Inferior parietal cortex (tissue), 1 donor: ENCODE measurements at regions not wholly inside any gene's neighbourhood (a gene's known extent, or its start where the extent isn't known, plus 50 kb on each side); places are given as distances from the start of the nearest gene placed in this dataset.

Experiments
- DNase-seq: peaks from one replicate; pipeline ENCODE4 v3.0.0-alpha.2; 2016; ENCODE audit errors: extremely low spot score

DNA sequence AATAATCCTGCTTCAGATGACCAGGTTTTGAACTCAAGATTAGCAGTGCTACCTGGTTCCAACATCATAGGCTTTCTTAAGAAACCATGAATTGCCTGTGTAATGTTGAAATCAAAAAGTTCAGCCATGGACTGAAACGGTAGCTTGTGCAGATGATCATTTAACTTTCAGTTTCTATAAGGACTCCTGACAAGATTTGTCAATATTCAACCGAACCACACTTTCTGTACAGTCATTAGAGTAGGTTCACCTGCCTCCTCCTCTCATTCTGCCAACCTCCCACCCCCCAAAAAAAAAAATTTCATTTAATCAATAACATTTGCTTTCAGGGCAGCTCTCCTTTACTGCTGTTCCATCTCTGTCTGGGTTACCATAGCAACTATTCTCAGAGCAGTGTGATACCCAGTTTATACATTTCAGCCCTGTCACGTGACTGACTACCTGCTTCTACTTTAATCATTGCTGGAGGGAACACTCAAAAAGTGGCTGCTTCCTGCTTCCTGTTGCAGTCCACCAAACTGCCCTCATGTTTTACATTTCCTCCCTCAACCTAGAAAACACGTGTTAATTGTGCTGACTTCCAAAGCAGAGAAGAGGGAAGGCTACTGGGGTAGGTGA lies 275.5 kb downstream of the SS18 start:
- DNase-seq = peak; percentile 19

DNA sequence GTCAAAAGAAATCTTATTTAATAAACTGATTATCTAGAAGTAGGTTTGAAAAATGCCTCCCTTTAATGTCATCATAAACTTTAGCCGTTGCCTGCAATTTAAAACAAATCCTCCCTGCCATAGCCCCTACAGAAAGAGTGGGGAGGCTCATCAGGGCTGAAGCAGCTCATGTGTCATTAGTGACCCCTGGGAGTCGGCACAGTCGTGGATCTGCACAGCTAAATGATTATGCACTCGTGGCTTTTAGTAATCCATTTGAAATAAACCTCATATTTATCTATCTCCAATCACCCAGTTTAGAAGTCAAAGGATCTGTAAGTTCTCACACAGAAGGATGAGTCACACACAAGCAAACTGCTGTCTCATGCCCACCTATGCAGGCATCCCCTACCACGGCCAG lies 277.3 kb downstream of the SS18 start:
- no peak for DNase-seq

DNA sequence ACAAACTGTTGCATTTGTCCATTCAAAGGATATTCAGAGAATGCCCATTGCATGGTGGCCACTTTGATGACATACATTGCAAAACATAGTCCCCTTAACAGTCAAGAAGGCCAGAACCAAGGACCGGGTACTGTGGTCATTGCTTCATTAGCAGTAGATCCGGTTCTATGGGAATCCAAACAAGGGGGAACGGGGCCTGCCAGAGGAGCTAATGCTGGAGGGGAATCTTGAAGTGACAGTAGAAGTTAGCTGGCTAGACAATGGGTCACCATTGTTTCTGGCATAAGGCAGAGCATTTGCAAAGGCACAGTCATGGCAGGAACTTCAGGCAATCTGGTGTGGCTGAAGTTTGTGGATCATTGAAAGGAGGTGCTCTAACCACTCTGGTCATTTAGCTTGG lies 279.7 kb downstream of the SS18 start:
- DNase-seq = no peak

DNA sequence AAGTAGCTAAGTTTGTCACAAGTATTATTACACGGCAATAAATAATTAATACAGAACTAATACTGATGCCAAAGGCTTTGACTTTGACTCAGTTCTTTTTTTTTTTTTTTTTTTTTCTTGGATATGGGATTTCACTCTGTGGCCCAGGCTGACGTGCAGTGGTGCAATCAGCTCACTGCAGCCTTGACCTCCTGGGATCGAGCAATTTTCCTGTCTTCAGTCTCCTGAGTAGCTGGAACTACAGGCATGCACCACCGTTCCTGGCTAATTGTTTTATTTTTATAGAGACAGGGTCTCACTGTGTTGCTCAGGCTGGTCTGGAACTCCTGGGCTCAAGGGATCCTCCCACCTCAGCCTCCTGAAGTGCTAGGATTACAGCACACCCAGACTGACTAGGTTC lies 284.5 kb downstream of the SS18 start:
- DNase-seq = no peak

DNA sequence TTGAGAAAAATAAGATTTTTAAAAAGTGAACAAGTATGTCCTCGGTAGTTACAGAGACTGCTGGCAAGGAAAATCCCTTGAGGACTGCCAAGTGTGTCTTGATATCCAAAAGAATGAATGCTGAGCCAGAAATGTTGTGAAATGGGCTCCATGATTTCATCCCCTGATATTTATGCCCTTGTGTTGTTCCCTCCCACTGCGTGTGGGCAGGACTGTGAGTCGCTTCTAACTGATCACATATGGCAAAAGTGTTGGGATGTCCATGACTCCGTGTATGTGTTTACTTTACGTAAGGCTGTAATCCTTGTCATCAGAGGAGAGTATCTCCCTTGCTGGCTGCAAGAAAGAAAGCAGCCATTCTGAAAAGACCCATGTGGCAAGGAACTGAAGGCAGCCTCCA lies 285.1 kb downstream of the SS18 start:
- DNase-seq = peak; percentile 45

DNA sequence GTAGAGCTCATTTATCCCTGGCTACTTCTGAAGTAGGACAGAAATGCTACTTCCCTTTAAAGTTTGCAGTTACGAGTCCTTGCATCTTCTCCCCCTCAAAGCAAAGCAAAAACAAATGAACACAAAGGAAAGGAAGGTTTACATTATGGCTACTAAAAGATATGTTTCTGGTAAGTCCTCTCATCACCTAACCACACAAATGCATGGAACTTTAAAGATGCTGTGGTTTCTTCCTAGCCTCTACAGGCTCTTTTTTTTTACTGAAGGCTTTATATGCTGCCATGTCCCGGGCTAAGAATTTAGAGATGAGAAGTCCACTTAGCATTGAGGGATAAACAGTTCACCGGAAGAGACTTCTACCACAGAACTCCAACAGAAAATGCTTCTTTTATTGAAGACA lies 291.2 kb downstream of the SS18 start:
- DNase-seq = no peak

DNA sequence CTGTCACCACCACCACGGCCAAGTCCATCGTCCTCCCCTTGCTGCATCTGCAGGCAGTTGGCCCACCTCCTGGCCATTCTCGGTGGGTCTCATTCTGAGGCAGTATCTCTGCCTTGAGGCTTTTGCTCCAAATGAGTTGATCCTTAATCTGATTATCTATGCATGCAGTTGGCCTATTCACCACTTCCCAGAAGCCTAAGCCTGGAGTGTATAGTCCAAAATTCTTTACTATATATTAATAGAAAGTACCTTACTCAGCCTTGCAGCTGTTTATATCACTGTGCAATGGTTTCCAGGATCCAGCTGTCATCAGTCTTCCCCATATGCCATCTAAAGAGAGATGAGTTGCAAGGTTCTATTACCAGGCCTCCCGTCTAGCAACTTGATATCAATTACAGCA lies 292.4 kb downstream of the SS18 start:
- DNase-seq = no peak

DNA sequence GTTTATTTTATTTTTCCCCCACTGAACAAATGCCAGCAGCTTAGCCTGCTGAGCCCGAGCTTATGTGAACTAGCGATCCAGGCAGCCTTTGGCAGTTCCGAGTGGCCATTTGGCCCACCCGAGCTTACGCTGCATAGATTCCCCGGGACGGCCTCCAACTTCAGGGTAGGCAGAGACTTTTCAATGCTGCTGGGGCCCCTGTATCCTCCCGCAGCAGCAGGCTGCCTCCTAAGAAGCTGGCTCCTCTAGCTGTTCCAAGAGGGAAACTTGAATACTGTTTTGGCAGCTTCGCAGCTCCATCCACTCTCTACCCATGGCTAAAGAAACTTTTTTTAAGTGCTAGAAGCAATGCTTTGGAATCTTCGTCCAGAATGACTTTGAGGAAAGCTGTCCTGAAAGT lies 295.2 kb downstream of the SS18 start:
- DNase-seq = no peak

DNA sequence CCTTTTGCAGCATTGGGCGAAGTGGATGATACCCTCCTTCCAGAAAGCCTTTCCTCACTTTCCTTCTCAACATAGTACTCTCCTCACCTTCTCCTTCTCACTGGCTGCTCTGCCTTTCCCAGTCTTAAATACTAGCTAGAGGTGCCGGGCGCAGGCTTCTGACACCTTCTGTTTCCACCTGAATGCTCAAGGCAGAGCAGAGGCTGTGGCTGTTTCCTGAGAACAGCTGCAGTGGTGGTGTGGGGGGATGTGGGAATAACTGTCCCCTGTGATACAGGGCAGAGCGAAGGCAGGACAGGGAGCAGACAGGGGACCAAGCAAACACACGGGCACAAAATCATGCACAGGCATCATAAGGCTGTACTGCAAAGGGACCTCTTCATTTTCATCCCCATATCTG lies 303.1 kb downstream of the SS18 start:
- DNase-seq = no peak

DNA sequence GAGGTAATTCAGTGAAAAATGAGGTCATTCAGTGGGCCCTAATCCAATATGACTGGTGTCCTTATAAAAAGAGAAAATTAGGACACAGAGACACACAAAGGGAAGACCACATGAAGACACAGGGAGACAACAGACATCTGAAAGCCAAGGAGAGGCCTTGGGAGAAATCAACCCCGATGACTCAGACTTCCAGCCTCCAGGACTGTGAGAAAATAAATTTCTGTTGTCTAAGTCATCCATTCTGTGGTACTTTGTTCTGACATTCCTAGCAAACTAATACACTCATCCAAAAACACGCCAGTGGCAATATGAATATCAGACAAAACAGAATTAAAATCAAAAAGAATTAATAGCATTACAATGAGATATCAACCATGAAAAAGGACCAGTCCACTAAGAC lies 303.7 kb downstream of the SS18 start:
- no peak for DNase-seq

DNA sequence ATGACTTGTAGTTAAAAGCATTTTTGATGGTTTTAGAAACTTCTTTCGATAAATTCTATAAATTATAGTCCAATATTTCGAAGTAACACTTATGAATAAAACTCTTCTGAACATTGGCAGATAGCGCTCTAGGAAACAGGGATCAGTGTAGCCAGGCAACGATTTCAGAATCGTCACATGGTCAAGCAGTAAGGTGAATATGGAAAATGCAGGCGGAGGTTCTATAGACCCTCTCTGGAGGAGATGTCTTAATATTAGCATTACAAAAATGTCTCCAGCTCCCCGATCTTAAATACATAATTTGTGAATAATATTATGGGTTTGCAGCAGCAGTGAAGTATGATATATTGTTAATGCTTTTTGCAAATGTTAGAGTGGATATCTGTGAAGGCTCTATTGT lies 310.3 kb downstream of the SS18 start:
- DNase-seq = no peak

DNA sequence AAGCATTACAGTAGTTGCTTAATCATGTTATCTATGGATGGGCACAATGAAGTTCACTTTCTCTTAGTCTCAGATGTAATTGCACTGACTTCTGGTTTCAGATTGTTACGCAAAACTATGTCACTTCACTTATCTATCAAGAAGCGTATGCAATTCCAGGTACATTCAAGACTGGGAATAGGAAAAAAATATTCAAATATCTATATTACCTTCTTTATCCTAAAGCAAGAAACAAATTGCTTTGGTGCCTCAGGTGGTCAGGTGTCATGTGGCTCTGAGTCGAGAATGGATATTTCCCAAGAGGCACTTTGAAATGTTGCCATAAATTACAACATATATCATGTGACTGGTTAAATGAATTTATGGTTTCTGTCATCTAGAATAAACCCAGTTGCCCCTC lies 318.6 kb downstream of the SS18 start:
- no peak for DNase-seq

DNA sequence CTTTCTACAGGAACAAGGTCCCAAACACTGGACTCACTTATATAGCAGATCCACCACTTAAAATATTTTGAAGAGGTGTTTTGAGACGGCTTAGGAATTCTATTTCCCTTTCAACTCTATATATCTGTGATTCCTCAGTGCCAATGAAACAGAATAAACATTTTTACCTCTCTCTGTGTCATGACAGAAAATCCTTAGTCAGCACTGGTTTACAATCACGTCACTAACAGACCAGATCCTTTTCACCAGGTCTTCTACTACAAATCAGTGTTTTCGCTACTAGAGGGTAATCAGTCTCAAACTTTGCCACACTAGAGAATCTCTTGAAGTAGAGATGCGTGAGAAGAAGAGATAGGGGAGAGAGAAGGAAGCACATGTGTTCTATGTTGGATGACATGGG lies 325.6 kb downstream of the SS18 start:
- DNase-seq = no peak

DNA sequence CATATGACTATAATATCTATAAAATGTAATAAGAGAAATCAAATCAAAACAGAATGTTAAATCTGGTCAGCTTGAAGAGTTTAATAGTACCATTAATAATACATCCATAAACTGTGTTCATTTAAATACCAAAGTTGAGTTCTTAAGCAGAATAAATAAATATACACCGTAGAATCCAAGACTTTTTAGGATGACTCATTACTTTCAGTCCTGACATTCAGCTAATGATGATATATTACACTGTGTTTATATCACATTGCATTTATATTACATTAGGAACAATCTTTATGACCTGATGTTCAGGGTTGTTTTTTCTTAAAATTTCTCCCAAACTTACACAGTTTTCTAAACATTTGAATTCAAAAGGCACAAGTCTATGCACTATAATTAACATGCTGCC lies 331.3 kb downstream of the SS18 start:
- no peak for DNase-seq

DNA sequence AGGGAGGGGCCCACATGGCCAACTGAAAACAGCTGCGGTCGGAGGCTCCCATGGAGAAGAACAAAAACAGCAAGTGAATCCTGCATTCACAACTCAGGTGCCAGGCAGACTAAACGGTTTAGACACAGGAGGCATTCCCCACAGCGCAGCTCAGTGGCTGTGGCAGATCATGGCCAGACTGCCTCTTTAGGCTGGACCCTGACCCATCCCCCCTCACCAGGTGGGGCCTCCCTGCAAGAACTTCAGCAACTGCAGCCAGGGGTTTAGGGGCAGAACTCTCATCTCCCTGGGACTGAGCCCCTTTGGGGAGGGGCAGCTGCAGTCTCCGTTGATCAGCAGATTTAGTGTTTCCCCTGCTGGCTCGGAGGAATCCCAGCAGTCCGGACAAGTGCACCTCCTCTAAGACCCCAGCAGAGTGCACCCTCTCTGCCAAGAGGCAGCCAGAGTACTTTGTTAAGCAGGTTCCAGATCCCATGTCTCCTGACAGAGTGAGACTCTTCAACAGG lies 346.7 kb downstream of the SS18 start:
- DNase-seq = no peak

DNA sequence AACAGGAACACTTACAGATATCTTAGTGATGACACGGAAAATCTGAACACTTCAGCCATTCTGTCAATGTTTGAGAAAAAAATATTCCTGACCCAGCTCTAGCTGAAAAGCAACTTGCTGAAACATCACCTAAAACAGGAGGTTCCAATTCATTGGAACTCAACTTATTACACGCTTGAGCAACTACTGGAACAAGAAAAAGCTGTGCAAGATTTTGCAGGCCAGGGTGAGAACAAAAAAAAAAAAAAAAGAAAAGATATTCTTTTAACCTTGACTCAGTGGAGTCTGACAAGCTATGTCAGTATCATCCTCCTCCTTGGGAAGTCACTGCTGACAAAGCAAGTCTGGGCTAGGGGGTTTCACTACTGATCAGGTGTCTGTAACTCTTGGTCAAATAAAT lies 351.0 kb downstream of the SS18 start:
- no peak for DNase-seq

DNA sequence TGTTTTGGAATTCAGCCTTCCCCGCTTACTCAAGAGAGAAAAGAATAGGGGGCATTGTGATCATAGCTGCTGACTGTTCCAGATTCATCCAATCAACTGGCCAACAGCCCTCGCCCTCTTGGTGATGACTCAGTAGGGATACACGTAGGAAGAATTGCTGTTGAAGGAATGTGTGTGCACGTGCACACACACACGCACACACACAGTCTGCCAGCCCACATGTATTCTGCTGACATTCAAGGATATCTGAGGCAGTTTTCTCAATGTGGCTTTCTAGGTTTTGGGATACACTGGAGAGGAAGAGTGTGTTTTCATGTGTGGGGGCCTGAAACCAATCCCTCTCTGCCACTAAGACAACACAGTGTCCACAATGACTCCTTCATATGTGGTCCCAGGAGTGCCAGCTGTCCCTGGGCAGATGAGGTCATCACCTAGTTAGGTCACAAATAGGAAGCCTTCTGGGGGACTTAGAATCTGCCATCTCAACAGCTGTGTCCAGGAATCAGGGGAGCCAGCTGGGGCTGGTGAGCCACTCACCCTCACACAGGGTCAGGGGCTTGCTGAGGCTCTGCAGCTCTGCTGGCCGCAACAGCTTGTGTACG lies 352.6 kb downstream of the SS18 start:
- DNase-seq = no peak

DNA sequence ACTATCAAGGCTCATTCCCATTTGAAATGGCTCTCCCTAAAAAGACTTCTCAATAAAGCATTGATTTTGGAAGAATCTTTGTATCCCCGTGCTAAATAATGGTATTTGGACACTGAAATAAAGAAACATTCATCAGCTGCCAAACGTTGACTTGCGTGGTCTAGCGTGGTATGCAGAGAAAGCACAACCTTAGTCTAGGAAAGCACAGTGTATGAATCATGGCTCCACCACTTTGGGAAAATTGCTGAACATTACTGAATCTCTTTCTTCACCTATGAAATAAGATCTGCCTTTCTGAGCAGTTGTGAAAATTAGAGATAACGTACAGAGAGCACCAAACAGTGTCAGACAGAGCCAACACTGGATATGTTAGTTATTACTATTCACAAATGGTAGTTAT lies 353.9 kb downstream of the SS18 start:
- DNase-seq = no peak

DNA sequence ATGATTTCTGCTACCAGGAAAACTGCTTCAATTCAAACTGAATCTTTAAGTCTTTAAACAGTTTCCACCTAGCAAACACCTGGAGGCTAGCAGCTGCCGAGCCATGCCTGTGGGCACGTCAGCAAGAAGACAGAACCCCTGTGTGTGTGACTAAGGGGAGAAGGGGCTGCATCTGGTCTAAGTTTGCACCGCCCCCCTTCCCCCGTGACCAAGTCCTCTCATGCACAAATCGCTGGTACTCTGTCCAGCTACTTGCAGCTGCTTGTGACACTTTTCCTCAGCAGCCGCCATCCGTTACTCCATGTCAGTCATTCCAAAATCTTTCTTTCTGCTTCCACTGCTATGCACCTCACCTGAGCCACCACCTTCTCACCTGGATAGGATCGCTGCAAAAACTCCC lies 355.0 kb downstream of the SS18 start:
- DNase-seq = no peak

DNA sequence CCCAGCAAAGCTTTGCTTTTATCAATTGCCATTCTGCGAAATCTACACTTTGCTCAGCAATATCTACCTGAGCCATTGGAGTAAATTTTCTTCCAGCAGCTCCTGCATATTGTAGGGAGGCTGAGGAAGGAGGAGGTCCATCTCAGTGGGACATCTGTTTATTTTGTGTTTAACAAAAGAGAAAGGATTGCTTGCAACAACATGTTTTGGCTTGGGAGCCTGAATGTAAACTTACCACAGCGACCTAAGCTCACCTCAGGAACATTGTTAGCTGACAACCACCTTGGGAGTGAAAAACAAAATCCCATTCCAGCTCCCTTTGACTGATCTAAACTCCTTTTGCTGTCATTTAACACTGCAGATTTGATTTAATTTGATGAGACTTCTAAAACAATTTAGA lies 356.1 kb downstream of the SS18 start:
- no peak for DNase-seq

DNA sequence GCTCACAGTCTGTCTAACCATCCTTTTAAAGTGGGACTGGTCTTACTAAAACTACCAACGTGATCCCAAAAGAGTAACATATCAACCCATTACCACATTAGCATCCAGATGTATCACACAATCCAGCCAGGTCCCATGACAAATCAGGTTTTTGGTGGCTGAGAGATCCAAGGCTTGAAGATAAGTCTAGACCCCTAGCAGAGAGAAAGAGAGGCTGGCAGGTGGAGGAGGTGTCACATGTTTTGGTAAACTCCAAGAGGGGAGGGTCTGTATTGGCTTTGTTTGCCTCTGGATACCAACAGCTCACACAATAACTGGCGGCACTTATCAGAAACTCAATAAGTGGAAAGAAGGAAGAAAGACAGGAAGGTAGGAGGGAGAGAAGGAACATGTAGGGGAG lies 357.6 kb downstream of the SS18 start:
- DNase-seq = no peak

DNA sequence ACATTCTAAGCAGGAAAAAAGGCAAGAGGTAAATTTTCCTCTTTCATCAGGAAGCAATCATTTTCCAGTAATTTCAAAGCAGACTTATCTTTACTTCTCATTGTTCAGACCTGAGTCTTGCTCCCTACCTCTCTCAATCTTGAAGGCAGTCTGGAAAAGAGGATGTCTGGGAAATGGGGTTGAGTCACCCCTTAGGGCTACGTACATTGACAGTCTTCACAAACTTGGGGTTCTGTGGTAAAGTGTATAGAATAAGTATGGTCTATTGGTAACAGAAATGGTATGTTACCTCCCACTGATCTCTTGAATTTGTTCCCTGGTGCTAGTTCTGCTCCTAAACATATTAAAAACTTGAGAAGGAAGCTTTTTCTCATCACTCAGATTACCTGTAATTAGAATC lies 361.3 kb downstream of the SS18 start:
- no peak for DNase-seq

DNA sequence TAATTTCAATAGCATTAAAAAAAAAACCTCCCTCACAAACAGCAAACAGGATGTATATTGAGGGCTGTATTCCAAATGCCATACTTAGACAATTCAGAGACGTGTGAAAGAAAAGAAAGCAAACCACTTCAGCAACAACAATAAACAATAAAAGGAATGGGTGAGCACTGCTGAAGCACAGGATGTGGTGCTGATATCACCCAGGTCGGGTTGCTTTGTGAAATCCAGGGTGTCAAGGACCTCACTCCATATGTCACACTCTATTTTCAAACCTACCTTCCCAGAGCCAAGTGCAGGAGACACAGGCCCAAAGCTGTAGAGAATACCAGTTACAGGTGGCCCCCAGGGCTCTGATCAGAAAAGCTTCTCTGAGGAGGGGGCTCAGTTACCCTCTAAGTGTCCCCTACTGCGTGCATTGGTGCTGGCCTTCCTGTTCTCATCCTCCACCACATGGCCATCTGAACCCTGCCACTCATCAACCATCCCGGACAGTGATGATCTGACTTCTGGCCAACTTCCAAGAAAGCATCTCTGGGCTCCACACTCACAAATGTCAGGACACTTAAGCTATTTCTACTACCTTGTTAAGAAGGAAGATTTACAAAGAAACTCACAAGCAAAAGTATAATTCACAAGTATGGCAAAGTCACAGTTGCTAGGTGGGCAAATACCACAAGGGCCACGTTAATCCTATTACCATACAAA lies 363.0 kb downstream of the SS18 start:
- no peak for DNase-seq
